Urothelium cell line (cell line): ENCODE measurements at regions not wholly inside any gene's neighbourhood (a gene's known extent, or its start where the extent isn't known, plus 50 kb on each side); places are given as distances from the start of the nearest gene placed in this dataset.
"Not testable (repeated sequence)": the region's sequence is repeated elsewhere in the genome, so short reads cannot be mapped to it uniquely, and the experiment has no call there.

Source experiments
- DNase-seq: peaks from one replicate; pipeline ENCODE4 v3.0.0; 2011; ENCODE audit warnings: low spot score, mixed read lengths
- FAIRE-seq: peaks from 2 replicates; lab custom pipeline; 2011; peaks lifted over from hg19 to GRCh38; lab: Jason Lieb, UNC

DNA sequence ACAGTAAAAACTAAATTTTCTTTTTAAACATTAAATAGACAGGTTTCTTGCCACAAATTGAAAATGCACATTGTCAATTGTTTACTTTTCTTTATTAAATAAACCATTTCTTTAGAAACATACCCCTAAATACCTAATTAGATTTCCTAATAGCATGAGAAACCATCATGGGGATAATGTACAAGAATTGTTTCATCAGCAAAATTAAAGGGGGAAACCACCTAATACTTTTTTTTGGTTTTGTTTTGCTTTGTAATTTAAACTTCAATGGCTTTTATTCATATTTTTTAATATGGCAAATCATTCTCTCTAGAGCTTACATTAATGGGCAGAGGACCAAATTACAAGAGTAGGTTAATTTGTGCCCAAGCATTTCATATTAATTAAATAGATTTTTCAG is 987.9 kb downstream of the EPHA7 start:
- DNase-seq (no peak), FAIRE-seq (no peak)

- FAIRE-seq (no peak), DNase-seq (no peak)
Observed at GRCh38 chr6:92428448-92428847, 990.9 kb downstream of the EPHA7 start.

DNA sequence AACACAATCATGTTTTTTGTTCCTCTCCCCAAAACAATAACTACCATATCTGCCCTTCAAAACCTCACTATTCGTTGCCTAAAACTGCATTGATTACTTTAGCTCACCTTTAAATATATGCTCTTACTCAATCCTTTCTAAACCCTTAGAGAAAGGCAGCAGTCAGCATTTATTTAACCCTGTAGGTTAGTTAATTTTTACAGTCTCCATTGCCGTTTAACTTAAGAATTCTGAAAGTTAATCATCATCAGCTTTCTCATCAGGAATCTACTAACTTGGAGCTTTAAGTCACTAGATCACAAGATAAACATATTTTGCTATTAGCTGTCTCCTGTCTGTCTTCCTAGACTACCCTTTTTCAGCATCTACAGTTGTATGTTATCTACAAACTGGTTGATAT is 991.9 kb downstream of the EPHA7 start:
- no peak for DNase-seq
- FAIRE-seq = no peak

GRCh38 chr6:92415656-92416055 is 1003.7 kb downstream of the EPHA7 start:
- FAIRE-seq (no peak), DNase-seq (no peak)

DNA sequence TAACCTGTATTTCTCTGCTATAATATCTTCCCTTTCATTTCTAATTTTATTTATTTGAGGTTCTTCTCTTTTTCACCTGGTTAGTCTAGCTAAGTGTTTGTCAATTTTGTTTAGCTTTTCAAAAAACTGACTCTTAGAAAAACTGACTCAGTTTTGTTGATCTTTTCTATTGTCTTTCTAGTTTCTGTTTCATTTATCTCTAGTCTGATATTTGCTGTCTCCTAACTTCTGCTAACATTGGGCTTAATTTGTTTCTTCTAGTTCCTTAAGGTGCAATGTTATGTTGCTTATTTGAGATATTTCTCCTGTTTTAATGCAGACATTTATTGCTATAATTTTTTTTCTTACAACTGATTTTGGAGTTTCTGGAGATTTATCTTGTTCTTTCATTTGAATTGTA is 1011.0 kb downstream of the EPHA7 start:
- DNase-seq = no peak
- no peak for FAIRE-seq

- FAIRE-seq = no peak
- DNase-seq = no peak
Observed at GRCh38 chr6:92404281-92404680, 1015.1 kb downstream of the EPHA7 start.

GRCh38 chr6:92399911-92400310 is 1019.4 kb downstream of the EPHA7 start:
- no peak for FAIRE-seq
- no peak for DNase-seq

- not testable (repeated sequence) for DNase-seq, FAIRE-seq
Observed at GRCh38 chr6:92388706-92389105, 1030.7 kb downstream of the EPHA7 start.

- FAIRE-seq = no peak
- no peak for DNase-seq
Observed at GRCh38 chr6:92380803-92381601, 1038.4 kb downstream of the EPHA7 start.

GRCh38 chr6:92377137-92377536 is 1042.2 kb downstream of the EPHA7 start:
- no peak for FAIRE-seq
- DNase-seq = no peak

GRCh38 chr6:92376691-92377090 is 1042.7 kb downstream of the EPHA7 start:
- no peak for DNase-seq
- no peak for FAIRE-seq

DNA sequence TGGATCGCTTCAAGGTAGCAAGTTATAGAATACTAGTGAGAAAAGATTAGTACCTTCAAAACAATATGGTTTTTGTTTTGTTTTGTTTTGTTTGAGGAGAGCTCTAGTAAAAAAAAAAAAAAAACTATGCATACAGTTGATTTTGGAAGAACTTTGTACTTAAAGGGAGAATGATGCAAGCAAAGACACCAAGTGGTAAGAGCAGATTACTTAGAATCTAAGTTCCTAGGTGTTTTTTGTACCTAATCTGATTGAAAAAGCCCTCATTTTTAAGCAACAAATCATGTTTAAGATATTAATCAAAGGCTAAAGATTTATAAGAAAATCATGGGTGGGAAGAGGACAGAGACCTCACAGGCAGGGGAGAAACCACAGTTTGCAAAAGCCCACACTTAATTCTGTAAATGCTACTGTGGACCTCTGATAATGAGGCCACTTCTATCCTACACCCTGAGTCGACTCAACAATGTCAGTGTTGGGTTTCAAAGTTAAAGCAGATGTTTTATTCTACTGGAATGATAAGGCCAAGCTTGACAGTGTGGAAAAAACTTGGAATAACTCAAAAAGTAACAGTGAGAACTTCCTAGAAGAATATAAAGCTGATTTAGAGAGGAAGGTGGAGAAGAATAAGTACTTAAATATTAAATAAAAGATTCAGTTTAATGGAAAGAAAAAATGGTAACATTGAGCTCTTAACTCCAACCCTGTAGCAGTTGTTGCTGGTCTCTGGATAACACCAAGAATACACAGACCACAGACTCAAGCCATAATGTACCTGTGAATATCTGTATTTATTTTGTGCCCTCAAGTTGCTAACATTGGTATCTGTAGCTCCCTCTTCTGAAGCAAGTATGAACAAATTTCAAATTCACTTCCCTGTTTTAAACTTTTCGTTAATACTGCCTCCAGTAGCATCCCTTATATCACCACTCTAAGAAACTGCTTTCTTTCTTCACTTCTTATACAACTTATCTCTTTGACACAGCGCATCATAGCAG is 1047.8 kb downstream of the EPHA7 start:
- DNase-seq (no peak), FAIRE-seq (no peak)

GRCh38 chr6:92369309-92369708 is 1050.0 kb downstream of the EPHA7 start:
- FAIRE-seq = no peak
- no peak for DNase-seq

DNA sequence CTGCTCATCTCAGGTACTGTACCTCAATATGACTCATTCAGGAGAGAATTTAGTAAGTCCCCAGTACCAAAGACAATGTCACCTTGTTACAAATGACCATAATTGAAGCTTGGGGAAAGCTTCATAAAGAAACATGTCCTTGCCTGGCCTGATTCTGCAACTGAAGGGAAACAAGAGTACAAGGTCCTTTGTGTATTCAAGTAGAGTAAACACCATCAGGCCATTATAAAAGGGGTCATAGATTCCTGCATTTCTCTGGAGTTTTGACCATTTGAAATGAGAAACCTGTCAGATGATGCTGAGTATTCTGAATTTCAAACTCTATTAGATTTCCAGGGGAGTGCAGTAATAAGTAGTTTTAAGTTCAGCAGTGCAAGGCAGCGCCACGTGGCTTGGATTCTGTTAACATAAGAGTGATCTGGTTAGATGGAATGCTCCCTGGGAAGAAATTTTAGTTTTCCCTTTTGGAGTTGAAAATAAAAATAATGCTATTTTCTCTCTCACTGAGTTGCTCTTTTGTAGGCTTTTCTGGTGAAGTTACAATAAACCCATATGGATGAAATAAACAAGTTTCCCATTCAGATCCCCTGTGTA is 1054.3 kb downstream of the EPHA7 start:
- DNase-seq = no peak
- FAIRE-seq = no peak

GRCh38 chr6:92363111-92363510 is 1056.2 kb downstream of the EPHA7 start:
- FAIRE-seq (no peak), DNase-seq (no peak)

- FAIRE-seq (no peak), DNase-seq (no peak)
Observed at GRCh38 chr6:92362404-92362803, 1057.0 kb downstream of the EPHA7 start.

DNA sequence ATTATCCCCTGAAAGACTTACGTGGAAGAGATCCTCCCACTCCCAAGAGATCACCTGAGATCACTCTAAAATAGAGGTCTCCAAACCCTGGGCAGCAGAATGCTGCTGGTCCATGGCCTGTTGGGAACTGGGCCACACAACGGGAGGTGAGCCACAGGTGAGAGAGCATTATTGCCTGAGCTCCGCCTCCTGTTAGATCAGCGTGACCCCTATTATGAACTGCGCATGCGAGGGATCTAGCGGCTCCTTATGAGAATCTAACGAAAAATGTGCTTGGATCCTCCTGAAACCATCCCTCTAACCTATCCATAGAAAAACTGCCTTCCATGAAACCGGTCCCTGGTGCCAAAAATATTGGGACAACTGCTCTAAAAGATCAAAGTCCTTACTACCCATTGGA is 1057.4 kb downstream of the EPHA7 start:
- DNase-seq (no peak), FAIRE-seq (no peak)

DNA sequence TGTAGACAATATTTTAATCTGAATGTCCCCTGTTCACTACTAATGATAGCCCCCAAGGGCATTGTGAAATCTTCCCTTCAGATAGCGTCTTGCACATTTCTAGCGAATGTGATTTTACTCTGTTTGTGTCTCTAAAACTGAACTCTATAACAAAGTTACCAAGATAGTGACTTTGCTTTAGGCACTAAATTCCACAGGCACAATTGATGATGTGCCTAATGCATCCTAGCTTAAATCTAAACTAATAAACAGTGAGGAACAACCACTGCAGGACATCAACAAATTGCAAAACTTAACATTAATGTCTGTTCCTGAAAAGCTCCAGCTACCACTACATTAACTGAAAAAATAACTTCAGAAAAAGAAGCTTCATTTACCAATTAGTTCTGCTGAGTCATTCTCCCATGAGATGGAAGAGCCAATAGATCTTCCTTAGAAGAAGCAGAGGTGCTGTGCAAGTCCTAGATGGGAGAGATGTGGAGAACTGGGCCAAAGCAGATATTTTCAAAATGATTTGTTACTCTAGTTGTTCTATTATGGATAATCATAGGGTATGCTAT is 1065.0 kb downstream of the EPHA7 start:
- FAIRE-seq (no peak), DNase-seq (no peak)

GRCh38 chr6:92352130-92352529 is 1067.2 kb downstream of the EPHA7 start:
- no peak for DNase-seq
- no peak for FAIRE-seq

- FAIRE-seq (no peak), DNase-seq (no peak)
Observed at GRCh38 chr6:92341201-92341600, 1078.2 kb downstream of the EPHA7 start.
